Large intestine (tissue), 3 donors: ENCODE measurements at regions not wholly inside any gene's neighbourhood (a gene's known extent, or its start where the extent isn't known, plus 50 kb on each side); places are given as distances from the start of the nearest gene placed in this dataset.

Experiments
- DNase-seq, 2 donors: peaks; one replicate each; pipeline versions ENCODE4 v3.0.0 to v3.0.0-alpha.2; 2013
- H3K27ac ChIP-seq: one replicate; pipeline ENCODE4 v1.5.1; 2013; ENCODE audit warnings: low read length
- H3K27me3 ChIP-seq: 2 replicates; pipeline ENCODE4 v1.6.1; 2013; ENCODE audit warnings: low read length; ENCODE audit not compliant: control insufficient read depth, insufficient read depth
- H3K36me3 ChIP-seq: 2 replicates; pipeline ENCODE4 v1.6.1; 2013; ENCODE audit warnings: low read length; ENCODE audit not compliant: control insufficient read depth, insufficient read depth
- H3K4me1 ChIP-seq: one replicate; pipeline ENCODE4 v1.6.1; 2013; ENCODE audit warnings: low read length; ENCODE audit not compliant: control insufficient read depth, insufficient read depth
- H3K4me3 ChIP-seq: one replicate; pipeline ENCODE4 v1.5.1; 2013; ENCODE audit warnings: low read length
- H3K9me3 ChIP-seq: one replicate; pipeline ENCODE4 v1.6.1; 2013; ENCODE audit warnings: mild to moderate bottlenecking, low read depth, low read length, moderate library complexity; ENCODE audit not compliant: control insufficient read depth
- WGBS: methylation state at CpG from one replicate; pipeline ENCODE4 v1.1.5; 2013; ENCODE audit warnings: low lambda C conversion rate; ENCODE audit not compliant: insufficient coverage; 5-methylcytosine and 5-hydroxymethylcytosine counted together

- Histone ChIP-seq H3K4me1 (no peaks in the 10 kb centered on the region), H3K27me3 (no peaks in the 10 kb centered on the region), H3K36me3 (no peaks in the 10 kb centered on the region), H3K27ac (peak overlapping the region; percentile 34), H3K9me3 (no peaks in the 10 kb centered on the region), H3K4me3 (no peak overlapping the region)
- 67% methylated on average over 3 of the region's 5 CpGs for WGBS
- DNase-seq, result peak in 1 of 2 donors; percentile 10
Measured at GRCh38 chr10:3452173-3452626, 279.6 kb upstream of the PITRM1 start.

GRCh38 chr10:3451516-3452172, 279.1 kb upstream of the PITRM1 start:
- no CpG with 5 or more reads among the region's 4 CpGs for WGBS
- H3K4me1 ChIP-seq, result no peaks in the 10 kb centered on the region
- no peak overlapping the region for H3K4me3 ChIP-seq
- no peaks in the 10 kb centered on the region for H3K9me3 ChIP-seq
- no peaks in the 10 kb centered on the region for H3K27me3 ChIP-seq
- peak overlapping the region; percentile 34 for H3K27ac ChIP-seq
- no peaks in the 10 kb centered on the region for H3K36me3 ChIP-seq
- no peak for DNase-seq

GRCh38 chr10:3446221-3446620, 273.6 kb upstream of the PITRM1 start:
- Histone ChIP-seq H3K27ac (no peak overlapping the region), H3K4me1 (no peaks in the 10 kb centered on the region), H3K36me3 (no peaks in the 10 kb centered on the region), H3K9me3 (no peaks in the 10 kb centered on the region), H3K27me3 (no peaks in the 10 kb centered on the region), H3K4me3 (no peak overlapping the region)
- DNase-seq, result no peak
- WGBS, result 83% methylated on average over 1 of the region's 4 CpGs

GRCh38 chr10:3445648-3446047, 273.1 kb upstream of the PITRM1 start:
- Histone ChIP-seq H3K27me3 (no peaks in the 10 kb centered on the region), H3K9me3 (no peaks in the 10 kb centered on the region), H3K4me3 (no peak overlapping the region), H3K36me3 (no peaks in the 10 kb centered on the region), H3K4me1 (no peaks in the 10 kb centered on the region), H3K27ac (no peak overlapping the region)
- DNase-seq, result no peak
- WGBS, result no CpG with 5 or more reads among the region's 4 CpGs

- Histone ChIP-seq H3K27ac (no peak overlapping the region), H3K4me3 (no peak overlapping the region), H3K9me3 (no peaks in the 10 kb centered on the region), H3K36me3 (no peaks in the 10 kb centered on the region), H3K4me1 (no peaks in the 10 kb centered on the region), H3K27me3 (no peaks in the 10 kb centered on the region)
- 82% methylated on average over 2 of the region's 8 CpGs for WGBS
- no peak for DNase-seq
Measured at GRCh38 chr10:3442451-3442990, 269.9 kb upstream of the PITRM1 start.

- H3K9me3 ChIP-seq, result no peaks in the 10 kb centered on the region
- no peak for DNase-seq
- H3K27me3 ChIP-seq, result no peaks in the 10 kb centered on the region
- H3K36me3 ChIP-seq, result no peaks in the 10 kb centered on the region
- H3K4me3 ChIP-seq, result no peak overlapping the region
- H3K4me1 ChIP-seq, result no peaks in the 10 kb centered on the region
- H3K27ac ChIP-seq, result no peak overlapping the region
Measured at GRCh38 chr10:3439183-3439582, 266.6 kb upstream of the PITRM1 start.

- DNase-seq, result no peak
- Histone ChIP-seq H3K27ac (no peak overlapping the region), H3K4me3 (no peak overlapping the region), H3K36me3 (no peaks in the 10 kb centered on the region), H3K27me3 (no peaks in the 10 kb centered on the region), H3K4me1 (no peaks in the 10 kb centered on the region), H3K9me3 (no peaks in the 10 kb centered on the region)
- WGBS, result 100% methylated on average over 1 of the region's 4 CpGs
Measured at GRCh38 chr10:3438606-3439005, 266.0 kb upstream of the PITRM1 start.

- no peak for DNase-seq
- Histone ChIP-seq H3K4me1 (no peaks in the 10 kb centered on the region), H3K4me3 (no peak overlapping the region), H3K9me3 (peaks cover 3% of the 10 kb centered on the region), H3K36me3 (no peaks in the 10 kb centered on the region), H3K27ac (no peak overlapping the region), H3K27me3 (no peaks in the 10 kb centered on the region)
- WGBS, result 86% methylated on average over 2 of the region's 4 CpGs
Measured at GRCh38 chr10:3435671-3436070, 263.1 kb upstream of the PITRM1 start.

GRCh38 chr10:3433988-3434387, 261.4 kb upstream of the PITRM1 start:
- Histone ChIP-seq H3K27ac (no peak overlapping the region), H3K4me3 (no peak overlapping the region), H3K9me3 (peaks cover 3% of the 10 kb centered on the region), H3K27me3 (no peaks in the 10 kb centered on the region), H3K36me3 (no peaks in the 10 kb centered on the region), H3K4me1 (no peaks in the 10 kb centered on the region)
- WGBS, result 90% methylated on average over 3 of the region's 6 CpGs
- no peak for DNase-seq

- no peaks in the 10 kb centered on the region for H3K4me1 ChIP-seq
- 100% methylated on average over 2 of the region's 6 CpGs for WGBS
- H3K4me3 ChIP-seq, result no peak overlapping the region
- no peak overlapping the region for H3K27ac ChIP-seq
- peaks cover 3% of the 10 kb centered on the region for H3K9me3 ChIP-seq
- no peak for DNase-seq
- no peaks in the 10 kb centered on the region for H3K27me3 ChIP-seq
- H3K36me3 ChIP-seq, result no peaks in the 10 kb centered on the region
Measured at GRCh38 chr10:3433131-3433530, 260.5 kb upstream of the PITRM1 start.
